HFF-Myc (cell line): ENCODE measurements at regions not wholly inside any gene's neighbourhood (a gene's known extent, or its start where the extent isn't known, plus 50 kb on each side); places are given as distances from the start of the nearest gene placed in this dataset.

Experiments
- DNase-seq: peaks from one replicate; pipeline ENCODE4 v3.0.0-alpha.2; 2011; ENCODE audit warnings: low read depth; ENCODE audit errors: extremely low read depth
- H3K4me3 ChIP-seq: replicated peaks from 2 replicates; pipeline ENCODE4 v1.5.1; 2011; ENCODE audit warnings: low read depth, mild to moderate bottlenecking, control low read depth, low read length
- TF ChIP-seq, protein P1 (sequence below): IDR thresholded peaks from 2 replicates; pipeline ENCODE4 v1.5.1; 2012; ENCODE audit warnings: mild to moderate bottlenecking, low read depth, low read length, control low read depth; ENCODE audit errors: missing control alignments

DNA sequence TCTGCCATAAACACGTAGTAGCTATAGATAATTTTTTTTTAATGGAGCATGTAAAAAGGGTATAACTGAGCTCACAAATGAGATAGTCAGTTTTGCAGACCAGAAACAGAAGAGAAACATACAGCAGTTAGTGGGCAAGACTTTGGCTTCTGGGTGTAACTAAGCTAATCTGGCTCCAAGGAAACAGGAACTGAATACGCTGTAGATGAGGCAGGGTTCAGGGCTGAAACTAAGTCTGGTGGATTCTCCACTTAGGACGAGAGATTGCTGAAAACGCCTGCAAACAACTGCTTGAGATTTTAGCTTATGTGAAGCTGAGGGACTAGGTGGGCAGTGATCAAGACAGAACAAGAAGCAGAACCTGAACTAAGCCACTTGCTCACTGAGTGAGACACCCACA, 91.7 kb downstream of the SMIM20 start:
- no peak for DNase-seq
- TF ChIP-seq, protein P1, sequence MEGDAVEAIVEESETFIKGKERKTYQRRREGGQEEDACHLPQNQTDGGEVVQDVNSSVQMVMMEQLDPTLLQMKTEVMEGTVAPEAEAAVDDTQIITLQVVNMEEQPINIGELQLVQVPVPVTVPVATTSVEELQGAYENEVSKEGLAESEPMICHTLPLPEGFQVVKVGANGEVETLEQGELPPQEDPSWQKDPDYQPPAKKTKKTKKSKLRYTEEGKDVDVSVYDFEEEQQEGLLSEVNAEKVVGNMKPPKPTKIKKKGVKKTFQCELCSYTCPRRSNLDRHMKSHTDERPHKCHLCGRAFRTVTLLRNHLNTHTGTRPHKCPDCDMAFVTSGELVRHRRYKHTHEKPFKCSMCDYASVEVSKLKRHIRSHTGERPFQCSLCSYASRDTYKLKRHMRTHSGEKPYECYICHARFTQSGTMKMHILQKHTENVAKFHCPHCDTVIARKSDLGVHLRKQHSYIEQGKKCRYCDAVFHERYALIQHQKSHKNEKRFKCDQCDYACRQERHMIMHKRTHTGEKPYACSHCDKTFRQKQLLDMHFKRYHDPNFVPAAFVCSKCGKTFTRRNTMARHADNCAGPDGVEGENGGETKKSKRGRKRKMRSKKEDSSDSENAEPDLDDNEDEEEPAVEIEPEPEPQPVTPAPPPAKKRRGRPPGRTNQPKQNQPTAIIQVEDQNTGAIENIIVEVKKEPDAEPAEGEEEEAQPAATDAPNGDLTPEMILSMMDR, result no peak
- H3K4me3 ChIP-seq, result no peak overlapping the region

DNA sequence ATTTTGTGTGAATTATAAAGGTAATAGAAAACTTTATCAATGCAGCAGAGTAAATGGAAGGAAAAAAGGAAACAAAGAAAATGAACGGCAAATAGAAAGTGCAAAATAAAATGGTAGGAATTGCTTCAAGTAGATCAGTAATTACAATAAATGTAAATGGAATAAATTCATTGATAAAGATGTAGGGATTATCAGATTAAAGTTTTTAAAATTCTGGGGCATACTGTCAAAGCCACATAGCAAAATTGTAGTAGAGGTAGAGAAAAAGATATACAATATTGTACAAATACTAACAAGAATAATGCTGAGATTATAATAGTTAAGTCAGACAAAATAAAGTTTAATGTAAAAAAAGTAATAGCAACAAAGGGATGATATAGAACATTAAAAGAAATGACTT, 94.7 kb downstream of the SMIM20 start:
- TF ChIP-seq, protein P1, result no peak
- no peak overlapping the region for H3K4me3 ChIP-seq
- no peak for DNase-seq

- TF ChIP-seq, protein P1, result no peak
- H3K4me3 ChIP-seq, result no peak overlapping the region
- DNase-seq, result no peak
Observed at GRCh38 chr4:26009502-26009901, 95.5 kb downstream of the SMIM20 start.

GRCh38 chr4:26010304-26010703, 96.3 kb downstream of the SMIM20 start:
- H3K4me3 ChIP-seq, result no peak overlapping the region
- TF ChIP-seq, protein P1, result no peak
- DNase-seq, result no peak

- TF ChIP-seq, protein P1, result no peak
- no peak for DNase-seq
- H3K4me3 ChIP-seq, result no peak overlapping the region
Observed at GRCh38 chr4:26013629-26014028, 99.6 kb downstream of the SMIM20 start.

GRCh38 chr4:26015133-26015651, 101.2 kb downstream of the SMIM20 start:
- DNase-seq, result no peak
- TF ChIP-seq, protein P1, result no peak
- H3K4me3 ChIP-seq, result no peak overlapping the region

DNA sequence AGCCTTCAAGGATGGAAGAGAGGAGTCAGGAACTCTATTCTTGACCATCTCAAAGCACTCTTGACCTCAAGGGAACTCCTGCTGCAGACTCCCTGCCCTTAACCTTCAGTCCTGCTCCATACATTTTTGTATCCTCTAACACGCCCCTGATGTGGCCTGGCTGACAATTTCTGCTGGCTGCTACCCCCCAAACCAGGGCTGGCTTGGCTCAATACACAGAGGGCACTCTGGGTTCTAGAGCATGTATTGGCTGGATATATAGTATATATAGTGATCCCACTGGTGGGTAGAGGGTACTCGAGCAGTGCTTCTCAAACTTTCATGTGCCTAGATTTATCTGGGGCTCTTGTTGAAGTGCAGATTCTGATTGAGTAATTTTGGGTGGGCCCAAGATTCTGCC, 101.9 kb downstream of the SMIM20 start:
- TF ChIP-seq, protein P1, result no peak

More for the DNA sequence above, 101.9 kb downstream of the SMIM20 start:
- no peak for DNase-seq
- H3K4me3 ChIP-seq, result no peak overlapping the region
